ENCODE measurements at regions not wholly inside any gene's neighbourhood (a gene's known extent, or its start where the extent isn't known, plus 50 kb on each side); places are given as distances from the start of the nearest gene placed in this dataset.
"Not testable (repeated sequence)": the region's sequence is repeated elsewhere in the genome, so short reads cannot be mapped to it uniquely, and the experiment has no call there.

GRCh38 chr15:26024241-26024640 is 161.1 kb upstream of the ATP10A start:
- DNase-seq = no peak

- no peak for DNase-seq
Observed at GRCh38 chr15:26023691-26024090, 160.6 kb upstream of the ATP10A start.

- no peak for DNase-seq
Observed at GRCh38 chr15:26023231-26023630, 160.1 kb upstream of the ATP10A start.

- no peak for DNase-seq
Observed at GRCh38 chr15:26020871-26021270, 157.7 kb upstream of the ATP10A start.

- DNase-seq = no peak
Observed at GRCh38 chr15:26017665-26018064, 154.5 kb upstream of the ATP10A start.

GRCh38 chr15:26015516-26016075 is 152.5 kb upstream of the ATP10A start:
- no peak for DNase-seq

GRCh38 chr15:26013981-26014380 is 150.9 kb upstream of the ATP10A start:
- no peak for DNase-seq

- DNase-seq = no peak
Observed at GRCh38 chr15:26011916-26012315, 148.8 kb upstream of the ATP10A start.

GRCh38 chr15:26007151-26007550 is 144.0 kb upstream of the ATP10A start:
- no peak for DNase-seq

GRCh38 chr15:26001201-26001600 is 138.1 kb upstream of the ATP10A start:
- DNase-seq = no peak

GRCh38 chr15:25993506-25993905 is 130.4 kb upstream of the ATP10A start:
- no peak for DNase-seq

- DNase-seq = no peak
Observed at GRCh38 chr15:25990220-25990619, 127.1 kb upstream of the ATP10A start.

- DNase-seq = no peak
Observed at GRCh38 chr15:25989327-25989726, 126.2 kb upstream of the ATP10A start.

- DNase-seq = not testable (repeated sequence)
Observed at GRCh38 chr15:25988716-25989115, 125.6 kb upstream of the ATP10A start.

GRCh38 chr15:25987638-25988037 is 124.5 kb upstream of the ATP10A start:
- DNase-seq = no peak

- DNase-seq = no peak
Observed at GRCh38 chr15:25985165-25985564, 122.0 kb upstream of the ATP10A start.

GRCh38 chr15:25982736-25983135 is 119.6 kb upstream of the ATP10A start:
- no peak for DNase-seq

- no peak for DNase-seq
Observed at GRCh38 chr15:25981114-25981513, 118.0 kb upstream of the ATP10A start.

- no peak for DNase-seq
Observed at GRCh38 chr15:25972141-25972675, 109.1 kb upstream of the ATP10A start.

- no peak for DNase-seq
Observed at GRCh38 chr15:25971053-25971452, 107.9 kb upstream of the ATP10A start.

GRCh38 chr15:25969886-25970285 is 106.8 kb upstream of the ATP10A start:
- DNase-seq = no peak

GRCh38 chr15:25967116-25967515 is 104.0 kb upstream of the ATP10A start:
- no peak for DNase-seq

GRCh38 chr15:25965326-25965725 is 102.2 kb upstream of the ATP10A start:
- no peak for DNase-seq

GRCh38 chr15:25960273-25960672 is 97.1 kb upstream of the ATP10A start:
- DNase-seq = no peak
